Testis (tissue), 2 donors: ENCODE measurements at regions not wholly inside any gene's neighbourhood (a gene's known extent, or its start where the extent isn't known, plus 50 kb on each side); places are given as distances from the start of the nearest gene placed in this dataset.
A peak's percentile ranks its signal among the peaks of the same experiment; 100 is the strongest.

Experiments
- DNase-seq: peaks from one replicate; pipeline ENCODE4 v3.0.0-alpha.2; 2019
- H3K27ac ChIP-seq, 2 donors: fragments of 200-600 bp; sonication (generic); one replicate each; pipeline ENCODE4 v1.5.1; 2019
- H3K27me3 ChIP-seq: fragments of 200-600 bp; sonication (generic); one replicate; pipeline ENCODE4 v1.5.1; 2019
- H3K36me3 ChIP-seq: fragments of 200-600 bp; sonication (generic); one replicate; pipeline ENCODE4 v1.5.1; 2017; ENCODE audit warnings: low read depth; ENCODE audit errors: missing control alignments
- H3K4me1 ChIP-seq: fragments of 200-600 bp; sonication (generic); one replicate; pipeline ENCODE4 v1.5.1; 2019
- H3K4me3 ChIP-seq, 2 donors: fragments of 200-600 bp; sonication (generic); one replicate each; pipeline ENCODE4 v1.5.1; 2017 to 2019
- H3K9me3 ChIP-seq: fragments of 200-600 bp; sonication (generic); one replicate; pipeline ENCODE4 v1.5.1; 2017
- POLR2A ChIP-seq: fragments of 450-650 bp; IDR thresholded peaks from one replicate; pipeline ENCODE4 v1.6.1; 2017; ENCODE audit warnings: antibody characterized with exemption, mild to moderate bottlenecking, moderate library complexity
- WGBS, 2 donors: methylation state at CpG; one replicate each; pipeline ENCODE4 v1.1.5; 2018; 5-methylcytosine and 5-hydroxymethylcytosine counted together
- intact Hi-C: fragments of 100-400 bp; cut with DNase I; formaldehyde crosslinking; loops from one replicate; pipeline ENCODE4 v1.15.1; 2023; ENCODE audit warnings: low total_unique reads
- TF ChIP-seq, protein P1 (sequence below), 3 experiments: fragments of 450-650 bp in 2 of 3; fragments of 200-600 bp in 1 of 3; sonication (generic) in 1 of 3; IDR thresholded peaks; one replicate each; pipeline ENCODE4 v1.5.1; 2016 to 2019; ENCODE audit warnings: antibody characterized with exemption in 3 of 3, mild to moderate bottlenecking in 2 of 3, moderate library complexity in 1 of 3

GRCh38 chr3:110526777-110527727 lies 544.6 kb upstream of the NECTIN3 start:
- Histone ChIP-seq H3K27ac (no peak overlapping the region), H3K4me1 (no peaks in the 10 kb centered on the region), H3K36me3 (no peaks in the 10 kb centered on the region), H3K9me3 (no peaks in the 10 kb centered on the region), H3K4me3 (no peak overlapping the region), H3K27me3 (no peaks in the 10 kb centered on the region)
- intact Hi-C loops, result no loop called here
- WGBS, 2 donors, result 64 to 81% methylated on average over 3 of the region's 3 CpGs
- TF ChIP-seq, protein P1, sequence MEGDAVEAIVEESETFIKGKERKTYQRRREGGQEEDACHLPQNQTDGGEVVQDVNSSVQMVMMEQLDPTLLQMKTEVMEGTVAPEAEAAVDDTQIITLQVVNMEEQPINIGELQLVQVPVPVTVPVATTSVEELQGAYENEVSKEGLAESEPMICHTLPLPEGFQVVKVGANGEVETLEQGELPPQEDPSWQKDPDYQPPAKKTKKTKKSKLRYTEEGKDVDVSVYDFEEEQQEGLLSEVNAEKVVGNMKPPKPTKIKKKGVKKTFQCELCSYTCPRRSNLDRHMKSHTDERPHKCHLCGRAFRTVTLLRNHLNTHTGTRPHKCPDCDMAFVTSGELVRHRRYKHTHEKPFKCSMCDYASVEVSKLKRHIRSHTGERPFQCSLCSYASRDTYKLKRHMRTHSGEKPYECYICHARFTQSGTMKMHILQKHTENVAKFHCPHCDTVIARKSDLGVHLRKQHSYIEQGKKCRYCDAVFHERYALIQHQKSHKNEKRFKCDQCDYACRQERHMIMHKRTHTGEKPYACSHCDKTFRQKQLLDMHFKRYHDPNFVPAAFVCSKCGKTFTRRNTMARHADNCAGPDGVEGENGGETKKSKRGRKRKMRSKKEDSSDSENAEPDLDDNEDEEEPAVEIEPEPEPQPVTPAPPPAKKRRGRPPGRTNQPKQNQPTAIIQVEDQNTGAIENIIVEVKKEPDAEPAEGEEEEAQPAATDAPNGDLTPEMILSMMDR (IDR thresholded peaks at IDR 0.05), result no peak
- no peak for TF ChIP-seq POLR2A
- DNase-seq, result no peak

GRCh38 chr3:110528305-110529121 lies 543.1 kb upstream of the NECTIN3 start:
- H3K27me3 ChIP-seq, result no peaks in the 10 kb centered on the region
- no peak overlapping the region for H3K27ac ChIP-seq
- no peaks in the 10 kb centered on the region for H3K9me3 ChIP-seq
- TF ChIP-seq POLR2A, result no peak
- TF ChIP-seq, protein P1 (IDR thresholded peaks at IDR 0.05), result no peak
- H3K4me1 ChIP-seq, result no peaks in the 10 kb centered on the region
- intact Hi-C loops, result no loop called here
- 69 to 70% methylated on average over 4 of the region's 4 CpGs for WGBS, 2 donors
- no peaks in the 10 kb centered on the region for H3K36me3 ChIP-seq
- DNase-seq, result no peak
- no peak overlapping the region for H3K4me3 ChIP-seq

DNA sequence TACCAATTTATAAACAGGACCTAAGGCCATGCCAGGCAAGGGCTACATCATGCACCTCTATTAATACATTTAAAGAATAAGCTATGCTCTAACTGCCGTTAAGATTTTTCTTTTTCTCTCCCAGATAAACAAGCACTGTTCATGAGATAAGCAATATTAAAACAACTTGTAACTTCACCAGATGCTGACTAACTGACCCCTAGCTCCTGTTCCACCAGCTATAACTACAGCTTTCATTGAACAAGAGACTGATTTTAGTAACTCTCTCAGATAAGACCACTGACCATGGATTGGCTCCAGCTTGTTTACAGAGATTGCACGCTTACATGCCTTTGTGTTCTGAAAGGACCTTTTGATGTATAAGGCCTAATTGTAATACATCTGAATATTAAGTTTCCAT lies 540.7 kb upstream of the NECTIN3 start:
- 50 to 61% methylated on average over 2 of the region's 2 CpGs for WGBS, 2 donors
- no peaks in the 10 kb centered on the region for H3K4me1 ChIP-seq
- H3K4me3 ChIP-seq, result no peak overlapping the region
- no peaks in the 10 kb centered on the region for H3K9me3 ChIP-seq
- intact Hi-C loops, result no loop called here
- TF ChIP-seq POLR2A, result no peak
- TF ChIP-seq, protein P1 (IDR thresholded peaks at IDR 0.05), result no peak
- no peaks in the 10 kb centered on the region for H3K36me3 ChIP-seq
- DNase-seq, result no peak
- no peaks in the 10 kb centered on the region for H3K27me3 ChIP-seq
- H3K27ac ChIP-seq, result no peak overlapping the region

- peak; percentile 16 for DNase-seq
- Histone ChIP-seq H3K4me1 (no peaks in the 10 kb centered on the region), H3K36me3 (no peaks in the 10 kb centered on the region), H3K4me3 (no peak overlapping the region), H3K27me3 (no peaks in the 10 kb centered on the region), H3K9me3 (no peaks in the 10 kb centered on the region), H3K27ac (no peak overlapping the region)
- TF ChIP-seq, protein P1 (IDR thresholded peaks at IDR 0.05), result no peak
- TF ChIP-seq POLR2A, result no peak
- intact Hi-C loops, result no loop called here
Measured at GRCh38 chr3:110533089-110533488, 538.5 kb upstream of the NECTIN3 start.
